ENCODE measurements at regions not wholly inside any gene's neighbourhood (a gene's known extent, or its start where the extent isn't known, plus 50 kb on each side); places are given as distances from the start of the nearest gene placed in this dataset.

- in situ Hi-C loops (cut with MboI): no loop called here
- SMC1A ChIA-PET (ENCODE audit: uncharacterized antibody, unreplicated experiment): interaction anchor here (0.7 to 1.3 kb wide), 2 partner anchors 19 to 820 kb away, joined by 3 read pairs; no protein-coding TSS in a partner anchor
- Histone ChIP-seq H3K4me1 (ENCODE audit: control insufficient read depth, insufficient read depth, low read length) (no peaks in the 10 kb centered on the region), H3K4me3 (no peak overlapping the region), H3K79me2 (ENCODE audit: control insufficient read depth, insufficient read depth, low read length) (no peaks in the 10 kb centered on the region), H3K4me2 (ENCODE audit: control insufficient read depth, insufficient read depth) (no peak overlapping the region), H3K36me3 (ENCODE audit: control insufficient read depth in 2 of 2, insufficient read depth in 2 of 2, low read length in 1 of 2) (no peaks in the 10 kb centered on the region), H3K27me3 (replicated peaks in 1 of 2; ENCODE audit: control insufficient read depth in 2 of 2, insufficient read depth in 2 of 2, low read length in 1 of 2) (no peaks in the 10 kb centered on the region), H3K9me3 (replicated peaks; ENCODE audit: control insufficient read depth, insufficient read depth, low read length) (no peaks in the 10 kb centered on the region), H4K20me1 (ENCODE audit: control insufficient read depth, insufficient read depth) (no peaks in the 10 kb centered on the region), H3K9ac (ENCODE audit: control insufficient read depth, insufficient read depth, low read length) (no peak overlapping the region), H3K27ac (ENCODE audit: control insufficient read depth, insufficient read depth) (no peak overlapping the region), H2AFZ (ENCODE audit: control insufficient read depth, low read depth, low read length) (no peak overlapping the region)
- no peak for FAIRE-seq
- no peak for DNase-seq (ENCODE audit: low read depth, low spot score)
- POLR2A ChIA-PET: interaction anchor here (1.0 kb wide), 1 partner anchor 14 kb away, joined by 3 read pairs; no protein-coding TSS in a partner anchor
- RAD21 ChIA-PET (ENCODE audit: unreplicated experiment): no interaction called here
- WGBS (ENCODE audit: insufficient coverage, insufficient replicate concordance, low lambda C conversion rate, missing lambda C conversion rate): 3% methylated on average over 2 of the region's 2 CpGs
- no peak for ATAC-seq
- no TSS peak for BruUV-seq (replicated peaks)
- CTCF ChIA-PET: interaction anchor here (1.5 to 2.0 kb wide), 2 partner anchors 19 to 21 kb away, joined by 4 read pairs; no protein-coding TSS in a partner anchor
- intact Hi-C loops (cut with micrococcal nuclease; ENCODE audit: unreplicated experiment): no loop called here
- no peak for TF ChIP-seq POLR2AphosphoS5 (IDR thresholded peaks at IDR 0.05; ENCODE audit: low read length)
- no peak for TF ChIP-seq IKZF1 (conservative IDR thresholded peaks at IDR 0.05)
- TF ChIP-seq RELA (IDR thresholded peaks at IDR 0.05; ENCODE audit: borderline replicate concordance, partially characterized antibody): no peak
- TF ChIP-seq FOS (IDR thresholded peaks at IDR 0.05; ENCODE audit: borderline replicate concordance, extremely low read depth, insufficient read length): no peak
- TF ChIP-seq LARP7 (IDR thresholded peaks at IDR 0.05): no peak
- TF ChIP-seq MAX (IDR thresholded peaks at IDR 0.05; ENCODE audit: low read depth, low read length): no peak
- no peak for TF ChIP-seq NKRF (conservative IDR thresholded peaks at IDR 0.05)
- no peak for TF ChIP-seq HDGF (IDR thresholded peaks at IDR 0.05)
- TF ChIP-seq CUX1 (IDR thresholded peaks at IDR 0.05; ENCODE audit: insufficient replicate concordance, low read depth, low read length): no peak
- TF ChIP-seq ESRRA (IDR thresholded peaks at IDR 0.05; ENCODE audit: low read length): no peak
- no peak for TF ChIP-seq STAT3 (IDR thresholded peaks at IDR 0.05; ENCODE audit: low read depth, low read length)
- TF ChIP-seq TBL1XR1 (IDR thresholded peaks at IDR 0.05; ENCODE audit: low read depth, low read length): no peak
- no peak for TF ChIP-seq ATF2 (IDR thresholded peaks at IDR 0.05; ENCODE audit: low read length)
- no peak for TF ChIP-seq SREBF1 (IDR thresholded peaks at IDR 0.05; ENCODE audit: low read length)
- no peak for TF ChIP-seq CREB1 (IDR thresholded peaks at IDR 0.05; ENCODE audit: low read depth)
- TF ChIP-seq MYC (IDR thresholded peaks at IDR 0.05; ENCODE audit: insufficient read depth, insufficient read length, insufficient replicate concordance, low read length, severe bottlenecking): no peak
These were observed 203.2 kb upstream of the PHYHIPL start for GRCh38 chr10:58973235-58973595.

Data from GM12878 (cell line).